Umbilical cord (tissue), 1 donor: ENCODE measurements at regions not wholly inside any gene's neighbourhood (a gene's known extent, or its start where the extent isn't known, plus 50 kb on each side); places are given as distances from the start of the nearest gene placed in this dataset.

Experiments used
- DNase-seq: peaks from one replicate; pipeline ENCODE4 v3.0.0-alpha.2; 2015; ENCODE audit warnings: low spot score

- no peak for DNase-seq
Measured at GRCh38 chr5:109531262-109531661, 121.5 kb upstream of the PJA2 start.

DNA sequence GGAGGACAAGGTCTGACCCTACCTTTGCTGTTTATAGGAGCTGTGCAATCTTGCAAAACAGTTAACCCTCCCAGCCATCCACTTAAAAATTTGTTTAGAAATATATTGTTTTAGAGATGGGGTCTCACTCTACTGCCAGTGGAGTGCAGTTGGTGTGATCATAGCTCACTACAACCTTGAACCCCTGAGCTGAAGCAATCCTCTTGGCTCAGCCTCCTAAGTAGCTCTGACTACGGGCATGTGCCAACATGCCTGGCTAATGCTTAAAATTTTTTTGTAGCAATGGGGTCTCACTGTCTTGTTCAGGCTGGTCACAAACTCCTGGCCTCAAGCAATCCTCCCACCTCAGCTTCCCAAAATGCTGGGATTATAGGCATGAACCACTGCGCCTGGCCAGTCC lies 120.2 kb upstream of the PJA2 start:
- DNase-seq = no peak

- peak; percentile 12 for DNase-seq
Measured at GRCh38 chr5:109529520-109529919, 119.7 kb upstream of the PJA2 start.

GRCh38 chr5:109524555-109524954 lies 114.8 kb upstream of the PJA2 start:
- no peak for DNase-seq

- DNase-seq = no peak
Measured at GRCh38 chr5:109524026-109524425, 114.3 kb upstream of the PJA2 start.

DNA sequence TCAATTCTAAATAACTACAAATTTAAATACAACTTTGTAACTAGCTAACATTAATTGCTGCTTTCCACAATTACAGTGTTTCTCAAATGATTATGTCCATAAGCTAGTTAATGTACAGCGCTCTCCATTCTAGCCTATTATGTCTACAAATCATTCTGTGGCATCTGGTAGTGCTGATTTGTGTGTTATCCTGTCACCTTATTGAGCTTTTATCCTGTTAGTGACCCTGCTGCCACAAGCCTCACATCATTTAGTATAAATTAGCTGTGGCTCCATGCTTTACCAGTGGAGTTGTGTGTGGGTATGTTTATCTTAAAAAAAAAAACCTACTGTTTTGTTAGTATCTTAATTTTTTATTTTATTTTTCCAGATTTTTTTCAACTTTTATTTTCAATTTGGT lies 112.6 kb upstream of the PJA2 start:
- DNase-seq = no peak

DNA sequence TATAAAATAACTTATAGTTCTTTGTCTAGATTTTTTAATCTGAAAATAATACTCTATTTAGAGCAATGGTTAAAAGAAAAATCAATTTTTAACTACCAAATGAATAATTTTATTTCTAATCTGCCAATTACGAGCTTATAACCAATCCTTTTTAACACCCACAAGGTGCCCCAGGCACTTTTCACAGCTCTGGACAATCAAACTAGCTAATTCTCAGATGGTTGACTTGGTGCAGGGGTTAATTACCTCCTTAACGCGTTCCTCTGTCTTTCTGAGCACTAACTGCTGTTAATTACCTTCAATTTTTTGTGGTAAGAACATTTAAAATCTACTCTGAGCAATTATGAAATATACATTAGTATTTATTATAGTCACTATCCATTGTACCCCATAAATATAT lies 109.6 kb upstream of the PJA2 start:
- no peak for DNase-seq

GRCh38 chr5:109516390-109516789 lies 106.6 kb upstream of the PJA2 start:
- DNase-seq = peak; percentile 77

DNA sequence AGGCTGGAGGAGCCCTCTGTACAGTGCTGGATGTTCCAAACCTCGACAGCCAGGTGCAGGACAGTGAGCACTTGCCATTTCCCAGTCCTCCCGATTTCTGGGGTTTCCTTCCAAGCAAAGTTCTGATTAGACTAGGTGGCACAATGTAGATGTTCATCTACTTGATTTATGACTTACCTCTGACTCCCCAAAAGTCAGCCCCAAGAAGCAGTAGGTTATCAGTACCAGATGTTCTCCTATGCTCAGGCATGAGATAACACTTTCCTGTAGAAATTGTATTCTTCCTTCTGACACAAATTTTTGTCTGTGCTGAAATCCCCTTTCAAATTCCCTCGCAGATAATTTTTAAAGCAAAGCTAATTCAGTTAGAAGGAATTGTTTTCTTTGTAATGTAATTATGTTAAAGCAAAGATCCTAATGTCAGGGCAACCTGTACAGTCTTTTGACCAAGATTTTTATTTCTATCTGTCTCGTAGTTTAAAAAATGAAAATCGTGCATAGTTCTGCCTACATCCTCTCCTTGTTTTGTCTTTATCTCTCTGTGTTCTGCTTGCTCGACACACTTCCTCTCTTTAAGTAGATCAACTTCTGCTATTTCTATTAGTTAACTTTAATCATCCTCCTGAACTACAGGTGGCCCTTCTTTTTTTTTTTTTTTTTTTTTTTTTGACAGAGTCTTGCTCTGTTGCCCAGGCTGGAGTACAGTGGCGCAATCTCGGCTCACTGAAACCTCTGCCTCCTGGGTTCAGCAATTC lies 102.4 kb upstream of the PJA2 start:
- no peak for DNase-seq

DNA sequence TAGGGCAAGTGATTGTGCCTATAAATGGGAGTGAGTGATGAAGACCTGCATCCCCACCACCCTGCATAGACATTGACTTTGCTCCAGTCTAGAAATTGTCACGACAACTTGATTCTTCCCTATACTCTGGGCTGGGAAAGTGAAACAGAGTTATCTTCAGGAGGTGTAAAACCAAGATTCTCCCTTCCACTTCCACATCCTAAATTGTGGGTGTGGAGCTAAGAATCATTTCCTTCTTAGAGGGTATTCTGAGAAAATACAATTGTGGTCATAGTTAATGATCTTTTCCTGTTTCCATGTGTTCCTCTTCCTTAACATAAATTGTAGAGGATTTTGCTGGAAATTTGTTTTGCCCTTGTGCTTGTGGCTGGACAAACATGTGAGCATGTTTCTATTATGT lies 96.8 kb upstream of the PJA2 start:
- DNase-seq = no peak

DNA sequence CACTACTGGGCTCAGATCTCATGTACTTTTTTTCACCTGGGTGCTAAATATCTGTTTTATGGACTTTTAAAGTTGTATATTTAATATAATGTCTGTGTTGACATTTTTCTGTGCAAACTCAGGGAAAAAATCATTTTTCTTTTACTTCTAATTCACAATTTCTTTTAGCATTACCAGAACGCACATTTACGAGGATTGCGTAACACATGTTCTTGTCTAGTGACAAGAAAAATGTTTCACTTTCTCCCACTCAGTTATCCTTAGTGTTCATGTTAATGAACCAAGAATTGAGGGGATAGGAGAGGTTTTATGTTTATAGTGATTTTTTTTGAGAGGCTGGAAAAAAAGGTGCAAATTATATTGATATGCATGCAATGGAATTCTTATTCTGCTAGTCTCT lies 86.3 kb upstream of the PJA2 start:
- DNase-seq = no peak

DNA sequence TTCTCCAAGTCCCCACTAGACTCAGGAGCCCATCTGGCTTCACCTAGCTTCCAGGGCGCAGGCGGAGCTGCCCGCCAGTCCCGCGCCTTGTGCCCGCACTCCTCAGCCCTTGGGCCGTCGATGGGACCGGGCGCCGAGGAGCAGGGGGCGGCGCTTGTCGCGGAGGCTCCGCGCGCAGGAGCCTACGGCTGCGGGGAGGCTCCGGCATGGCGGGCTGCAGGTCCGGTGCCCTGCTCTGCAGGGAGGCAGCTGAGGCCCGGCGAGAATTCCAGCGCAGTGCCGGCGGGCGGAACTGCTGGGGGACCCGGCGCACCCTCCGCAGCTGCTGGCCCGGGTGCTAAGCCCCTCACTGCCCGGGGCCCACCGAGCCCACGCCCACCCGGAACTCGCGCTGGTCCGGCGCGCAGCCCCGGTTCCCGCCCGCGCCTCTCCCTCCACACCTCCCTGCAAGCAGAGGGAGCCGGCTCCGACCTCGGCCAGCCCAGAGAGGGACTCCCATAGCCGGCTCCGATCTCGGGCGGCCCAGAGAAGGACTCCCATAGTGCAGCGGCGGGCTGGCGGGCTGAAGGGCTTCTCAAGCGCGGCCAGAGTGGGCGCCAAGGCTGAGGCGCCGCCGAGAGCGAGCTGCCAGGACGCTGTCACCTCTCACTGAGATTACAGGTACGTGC lies 78.1 kb upstream of the PJA2 start:
- DNase-seq = no peak

DNA sequence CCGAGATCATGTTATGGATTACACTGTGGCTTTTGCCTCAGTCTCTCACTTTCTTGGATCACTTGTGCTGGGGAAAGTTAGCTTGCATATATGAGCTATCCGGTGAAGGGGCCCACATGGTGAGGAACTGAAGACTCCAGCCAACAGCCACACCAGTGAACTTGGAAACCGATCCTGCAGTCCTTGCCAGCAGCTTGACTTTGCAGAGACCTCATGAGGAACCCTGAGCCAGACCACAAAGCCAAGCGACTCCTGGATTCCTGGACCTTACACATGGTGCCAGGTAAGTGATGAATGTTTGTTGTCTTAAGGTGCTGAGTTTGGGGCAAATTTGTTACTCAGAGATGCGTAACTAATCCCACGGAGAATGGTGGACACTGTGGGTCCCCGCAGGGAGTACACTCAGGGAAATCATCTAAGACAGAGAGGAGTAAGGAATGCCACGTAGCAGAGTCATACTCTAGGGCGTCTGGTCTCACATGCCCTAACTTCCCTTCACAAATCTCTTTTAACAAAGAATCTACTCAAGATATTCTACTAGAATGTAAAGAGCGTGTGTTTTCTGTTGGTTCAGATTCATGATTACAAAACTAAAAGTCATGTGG lies 76.5 kb upstream of the PJA2 start:
- no peak for DNase-seq

DNA sequence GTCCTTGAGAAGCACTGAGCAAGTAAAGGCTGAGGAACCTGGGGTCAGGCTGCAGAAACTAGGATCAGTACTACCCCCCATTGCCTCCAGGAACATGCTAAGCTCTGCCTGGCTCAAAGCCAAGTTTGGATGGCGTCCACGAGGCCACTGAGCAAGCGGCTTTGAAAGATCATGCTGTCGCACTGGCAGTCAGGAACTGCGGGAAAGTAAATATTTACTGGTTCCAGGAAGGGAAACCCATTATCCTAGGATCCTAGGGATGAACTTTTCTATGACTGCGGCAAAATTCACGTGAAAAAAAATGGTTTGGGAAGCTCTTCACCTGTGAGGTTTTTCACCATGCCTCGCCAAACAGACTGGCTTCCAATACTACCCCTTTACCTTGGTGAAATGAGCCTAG lies 75.3 kb upstream of the PJA2 start:
- no peak for DNase-seq

DNA sequence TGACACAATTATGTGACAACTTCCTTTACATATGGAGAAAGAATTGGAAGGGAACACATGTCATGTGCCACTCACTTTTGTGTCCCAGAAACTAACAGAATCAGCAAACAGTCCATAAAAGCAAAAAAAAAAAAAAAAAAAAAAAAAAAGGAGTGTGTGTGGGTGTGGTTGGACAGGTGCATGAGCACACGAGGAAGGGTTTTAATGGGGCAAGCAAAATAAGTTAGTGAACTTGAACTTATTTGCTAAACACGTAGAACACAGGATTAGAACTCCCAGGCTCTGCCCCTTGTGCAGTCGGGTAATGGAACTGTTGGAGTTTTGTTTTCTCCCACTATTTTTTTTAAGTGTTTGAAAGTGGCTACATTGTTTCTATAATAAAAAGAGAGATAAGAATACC lies 74.8 kb upstream of the PJA2 start:
- DNase-seq = no peak

- DNase-seq = no peak
Measured at GRCh38 chr5:109483395-109483971, 73.7 kb upstream of the PJA2 start.

- no peak for DNase-seq
Measured at GRCh38 chr5:109482748-109483147, 73.0 kb upstream of the PJA2 start.

- no peak for DNase-seq
Measured at GRCh38 chr5:109479260-109479860, 69.6 kb upstream of the PJA2 start.

GRCh38 chr5:109478830-109479229 lies 69.1 kb upstream of the PJA2 start:
- DNase-seq = no peak

DNA sequence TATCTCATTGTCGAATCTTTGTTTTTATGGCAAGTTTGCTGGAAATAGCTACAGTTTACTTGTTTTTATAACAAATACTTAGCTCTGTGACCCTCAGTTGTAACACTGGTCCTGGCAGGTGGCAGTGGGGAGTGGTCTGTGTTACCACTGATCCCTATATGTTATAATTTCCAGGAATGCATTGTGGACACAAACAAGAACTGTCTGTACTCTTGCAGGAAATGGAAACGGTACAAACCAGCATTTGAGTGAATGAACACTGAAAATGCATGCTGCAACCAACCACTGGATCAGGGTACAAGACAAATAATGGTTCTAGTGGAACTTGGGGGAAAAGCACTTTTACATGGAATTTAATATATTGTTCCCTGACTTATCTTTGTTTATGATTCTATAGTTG lies 66.5 kb upstream of the PJA2 start:
- DNase-seq = no peak

DNA sequence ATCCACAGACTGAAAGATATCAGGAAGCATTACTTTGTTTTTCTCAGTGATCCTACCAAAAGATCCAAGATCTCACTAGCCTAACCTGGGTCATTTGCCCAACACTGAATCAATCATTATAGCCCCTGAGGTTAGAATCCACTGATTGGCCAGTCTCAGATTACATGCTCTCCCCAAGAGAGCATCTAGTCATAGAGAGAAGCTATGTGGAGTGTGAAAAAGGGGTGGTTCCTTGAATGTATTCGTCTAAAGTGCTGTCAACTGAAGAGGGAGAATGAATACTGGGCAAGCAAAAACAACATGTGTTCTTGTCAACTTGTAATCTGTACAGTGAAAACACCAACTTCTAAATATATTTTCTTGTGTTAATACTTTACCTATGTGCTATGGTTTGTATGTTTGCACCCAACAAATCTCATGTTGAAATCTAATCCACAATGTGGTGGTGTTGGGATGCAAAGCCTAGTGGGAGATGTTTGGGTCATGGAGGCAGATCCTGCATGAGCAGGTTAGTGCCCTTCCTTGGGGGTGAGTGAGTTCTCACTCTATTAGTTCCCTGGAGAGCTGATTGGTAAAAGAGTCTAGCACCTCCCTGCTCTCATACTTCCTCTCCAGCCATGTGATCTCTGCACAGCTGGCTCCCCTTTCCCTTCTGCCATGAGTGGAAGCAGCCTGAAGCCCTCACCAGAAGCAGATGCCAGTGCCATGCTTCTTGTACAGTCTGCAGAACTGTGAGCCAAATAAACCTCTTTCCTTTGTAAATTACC lies 60.3 kb upstream of the PJA2 start:
- no peak for DNase-seq
